HL-60 (cell line): ENCODE measurements at regions not wholly inside any gene's neighbourhood (a gene's known extent, or its start where the extent isn't known, plus 50 kb on each side); places are given as distances from the start of the nearest gene placed in this dataset.

Experiments used
- DNase-seq, 2 experiments: peaks; one replicate each; pipeline ENCODE4 v3.0.0-alpha.2; 2010 to 2020; ENCODE audit warnings: low read depth in 1 of 2, low spot score in 1 of 2
- H3K27ac ChIP-seq: fragments of 250-450 bp; sonication (Bioruptor Pico); replicated peaks from 2 replicates; pipeline ENCODE4 v1.5.1; 2020; ENCODE audit warnings: mild to moderate bottlenecking, moderate library complexity
- H3K27me3 ChIP-seq: fragments of 250-450 bp; sonication (Bioruptor Pico); 2 replicates; pipeline ENCODE4 v1.5.1; 2021; ENCODE audit warnings: mild to moderate bottlenecking, moderate library complexity; ENCODE audit not compliant: insufficient read depth, poor library complexity, severe bottlenecking
- H3K4me3 ChIP-seq: replicated peaks from 2 replicates; pipeline ENCODE4 v1.5.1; 2011; ENCODE audit warnings: mild to moderate bottlenecking, control low read depth, low read length; ENCODE audit not compliant: insufficient read depth
- CTCF ChIP-seq: IDR thresholded peaks from one replicate; pipeline ENCODE4 v1.5.1; 2011; ENCODE audit warnings: low read length, control low read depth, inconsistent platforms; ENCODE audit not compliant: insufficient read depth
- GABPA ChIP-seq: IDR thresholded peaks from 2 replicates; pipeline ENCODE4 v1.6.1; 2012; ENCODE audit warnings: low read depth
- POLR2AphosphoS5 ChIP-seq: IDR thresholded peaks from 2 replicates; pipeline ENCODE4 v1.6.1; 2012; ENCODE audit warnings: low read depth
- REST ChIP-seq: IDR thresholded peaks from 2 replicates; pipeline ENCODE4 v1.6.1; 2012; ENCODE audit warnings: low read depth; ENCODE audit not compliant: insufficient replicate concordance
- SPI1 ChIP-seq: IDR thresholded peaks from 2 replicates; pipeline ENCODE4 v1.6.1; 2012; ENCODE audit warnings: low read depth, mild to moderate bottlenecking, borderline replicate concordance

GRCh38 chr12:72937486-72937885 lies 665.3 kb downstream of the TRHDE start:
- no peaks in the 10 kb centered on the region for H3K27me3 ChIP-seq
- no peak for DNase-seq
- H3K4me3 ChIP-seq, result no peak overlapping the region
- TF ChIP-seq POLR2AphosphoS5, result no peak
- no peak for TF ChIP-seq SPI1
- no peak for TF ChIP-seq GABPA
- no peak for TF ChIP-seq CTCF
- no peak for TF ChIP-seq REST
- H3K27ac ChIP-seq, result no peak overlapping the region

- Histone ChIP-seq H3K27ac (no peak overlapping the region), H3K27me3 (no peaks in the 10 kb centered on the region), H3K4me3 (no peak overlapping the region)
- DNase-seq, result no peak
- TF ChIP-seq REST (no peak), POLR2AphosphoS5 (no peak), SPI1 (no peak), GABPA (no peak), CTCF (no peak)
These were observed 685.3 kb downstream of the TRHDE start for GRCh38 chr12:72957454-72957853.

GRCh38 chr12:72966684-72967083 lies 694.5 kb downstream of the TRHDE start:
- no peak for DNase-seq
- TF ChIP-seq GABPA, result no peak
- TF ChIP-seq SPI1, result no peak
- no peak for TF ChIP-seq REST
- TF ChIP-seq POLR2AphosphoS5, result no peak
- TF ChIP-seq CTCF, result no peak
- no peaks in the 10 kb centered on the region for H3K27me3 ChIP-seq

More at GRCh38 chr12:72966684-72967083, 694.5 kb downstream of the TRHDE start:
- no peak overlapping the region for H3K27ac ChIP-seq
- H3K4me3 ChIP-seq, result no peak overlapping the region
